AG04450 (cell line): ENCODE measurements at regions not wholly inside any gene's neighbourhood (a gene's known extent, or its start where the extent isn't known, plus 50 kb on each side); places are given as distances from the start of the nearest gene placed in this dataset.

ENCODE experiments used
- CTCF ChIA-PET: fragments of 300-600, 350-600 bp; formaldehyde crosslinking; extraction: SDS; loops from one replicate; lab custom pipeline; 2022; ENCODE audit warnings: antibody characterized with exemption, inconsistent platforms; lab: Charles Lee
- POLR2A ChIA-PET: fragments of 350-600 bp; formaldehyde crosslinking; extraction: SDS; loops from one replicate; lab custom pipeline; 2021; ENCODE audit warnings: antibody characterized with exemption, inconsistent platforms; lab: Yijun Ruan, JAX
- DNase-seq: peaks from one replicate; pipeline ENCODE4 v3.0.0-alpha.2; 2011; ENCODE audit warnings: low read depth, low spot score
- H3K27ac ChIP-seq: one replicate; pipeline ENCODE4 v1.5.1; 2012; ENCODE audit warnings: low read depth, low read length, control low read depth
- H3K27me3 ChIP-seq: one replicate; pipeline ENCODE4 v1.6.0; 2012; ENCODE audit warnings: low read length; ENCODE audit not compliant: control insufficient read depth, insufficient read depth
- H3K4me3 ChIP-seq: 2 replicates; pipeline ENCODE4 v1.5.1; 2011; ENCODE audit warnings: mild to moderate bottlenecking, low read depth, low read length, control low read depth
- H3K9me3 ChIP-seq: 2 replicates; pipeline ENCODE4 v1.5.1; 2012; ENCODE audit warnings: low read length; ENCODE audit not compliant: control insufficient read depth, insufficient read depth
- TF ChIP-seq, protein P1 (sequence below): IDR thresholded peaks from 2 replicates; pipeline ENCODE4 v1.5.1; 2011; ENCODE audit warnings: low read depth, low read length, control low read depth, inconsistent platforms

DNA sequence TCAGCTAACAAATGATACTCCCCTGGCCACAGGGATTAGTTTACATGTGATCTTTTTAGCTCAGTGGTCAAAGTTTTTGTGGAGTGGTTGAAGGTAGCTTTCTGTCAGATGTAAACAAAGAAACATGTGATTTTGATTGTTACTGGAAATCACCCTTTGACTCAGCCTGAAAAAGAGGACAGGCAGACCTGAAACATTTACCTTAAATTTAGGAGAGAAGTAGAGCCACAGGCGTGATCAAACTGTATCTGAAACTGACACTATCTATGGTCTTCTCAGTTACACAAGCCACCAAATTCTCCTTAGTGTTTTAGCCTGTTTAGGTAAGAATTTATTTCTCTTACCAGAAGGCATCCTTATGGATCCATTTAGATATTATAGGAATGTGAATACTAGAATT, 136.7 kb downstream of the CBLL2 start:
- CTCF ChIA-PET, result no interaction called here
- H3K4me3 ChIP-seq, result no peak overlapping the region
- DNase-seq, result no peak
- H3K9me3 ChIP-seq, result no peaks in the 10 kb centered on the region
- POLR2A ChIA-PET, result no interaction called here
- H3K27me3 ChIP-seq, result no peaks in the 10 kb centered on the region
- H3K27ac ChIP-seq, result no peak overlapping the region
- TF ChIP-seq, protein P1, sequence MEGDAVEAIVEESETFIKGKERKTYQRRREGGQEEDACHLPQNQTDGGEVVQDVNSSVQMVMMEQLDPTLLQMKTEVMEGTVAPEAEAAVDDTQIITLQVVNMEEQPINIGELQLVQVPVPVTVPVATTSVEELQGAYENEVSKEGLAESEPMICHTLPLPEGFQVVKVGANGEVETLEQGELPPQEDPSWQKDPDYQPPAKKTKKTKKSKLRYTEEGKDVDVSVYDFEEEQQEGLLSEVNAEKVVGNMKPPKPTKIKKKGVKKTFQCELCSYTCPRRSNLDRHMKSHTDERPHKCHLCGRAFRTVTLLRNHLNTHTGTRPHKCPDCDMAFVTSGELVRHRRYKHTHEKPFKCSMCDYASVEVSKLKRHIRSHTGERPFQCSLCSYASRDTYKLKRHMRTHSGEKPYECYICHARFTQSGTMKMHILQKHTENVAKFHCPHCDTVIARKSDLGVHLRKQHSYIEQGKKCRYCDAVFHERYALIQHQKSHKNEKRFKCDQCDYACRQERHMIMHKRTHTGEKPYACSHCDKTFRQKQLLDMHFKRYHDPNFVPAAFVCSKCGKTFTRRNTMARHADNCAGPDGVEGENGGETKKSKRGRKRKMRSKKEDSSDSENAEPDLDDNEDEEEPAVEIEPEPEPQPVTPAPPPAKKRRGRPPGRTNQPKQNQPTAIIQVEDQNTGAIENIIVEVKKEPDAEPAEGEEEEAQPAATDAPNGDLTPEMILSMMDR, result no peak

DNA sequence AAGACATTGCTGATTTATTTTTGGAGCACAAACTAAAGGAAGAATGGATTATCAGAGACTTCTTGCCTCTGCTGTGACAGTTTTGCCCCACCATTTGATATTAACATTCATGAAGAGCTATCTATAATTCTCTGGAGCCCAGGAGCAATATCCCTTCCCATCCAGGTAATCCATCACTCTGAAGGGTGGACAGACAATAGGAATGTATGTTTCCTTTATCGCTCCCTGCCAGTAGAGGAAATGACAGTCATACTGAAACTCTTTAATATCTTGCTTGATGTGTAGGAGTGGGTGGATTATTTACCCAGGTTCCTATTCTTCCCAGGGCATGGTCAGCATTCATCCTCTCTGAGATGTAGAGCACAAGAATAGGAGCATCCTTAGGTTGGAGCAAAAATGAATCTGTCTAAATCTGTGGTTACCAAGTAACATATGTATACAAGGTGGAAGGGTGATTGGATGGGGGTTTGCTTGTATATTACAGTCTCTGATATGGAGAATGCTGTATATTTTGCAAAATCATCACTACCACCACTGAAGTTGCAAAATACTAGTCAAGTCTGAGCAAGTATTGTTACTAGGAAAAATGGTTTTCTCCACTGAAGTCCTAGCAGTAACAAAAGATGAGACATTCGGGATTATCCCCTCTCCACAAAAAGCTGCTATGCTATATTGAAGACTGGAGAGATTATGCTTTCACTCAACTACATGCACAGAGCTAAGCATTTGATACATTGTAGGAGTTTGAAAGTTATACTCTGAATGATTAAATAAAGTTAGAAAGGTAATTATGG, 151.6 kb downstream of the CBLL2 start:
- CTCF ChIA-PET, result no interaction called here
- no peak for DNase-seq
- POLR2A ChIA-PET, result no interaction called here
- no peaks in the 10 kb centered on the region for H3K27me3 ChIP-seq
- H3K4me3 ChIP-seq, result no peak overlapping the region
- TF ChIP-seq, protein P1, result no peak
- H3K9me3 ChIP-seq, result no peaks in the 10 kb centered on the region
- H3K27ac ChIP-seq, result no peak overlapping the region

DNA sequence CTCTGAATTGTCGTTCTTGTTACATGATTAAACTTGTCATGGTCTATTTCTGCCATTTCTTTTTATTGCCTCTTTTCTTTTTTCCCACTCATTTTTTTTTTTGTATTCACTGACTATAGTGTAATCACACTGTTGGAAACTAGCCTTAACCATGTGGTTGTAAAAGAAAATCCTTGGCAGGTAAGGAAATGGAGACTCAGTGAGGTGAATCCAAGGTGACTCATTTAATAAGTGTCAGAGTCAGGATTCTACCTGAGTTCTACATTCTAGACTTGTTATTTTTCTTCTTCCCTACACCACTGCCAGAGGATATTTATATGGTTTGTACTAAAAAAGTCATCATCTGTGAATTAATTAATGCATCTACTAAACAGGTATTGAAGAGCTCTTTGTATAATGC, 152.2 kb downstream of the CBLL2 start:
- TF ChIP-seq, protein P1, result no peak
- Histone ChIP-seq H3K27ac (no peak overlapping the region), H3K4me3 (no peak overlapping the region), H3K27me3 (no peaks in the 10 kb centered on the region), H3K9me3 (no peaks in the 10 kb centered on the region)
- no peak for DNase-seq
- CTCF ChIA-PET, result no interaction called here
- POLR2A ChIA-PET, result no interaction called here

DNA sequence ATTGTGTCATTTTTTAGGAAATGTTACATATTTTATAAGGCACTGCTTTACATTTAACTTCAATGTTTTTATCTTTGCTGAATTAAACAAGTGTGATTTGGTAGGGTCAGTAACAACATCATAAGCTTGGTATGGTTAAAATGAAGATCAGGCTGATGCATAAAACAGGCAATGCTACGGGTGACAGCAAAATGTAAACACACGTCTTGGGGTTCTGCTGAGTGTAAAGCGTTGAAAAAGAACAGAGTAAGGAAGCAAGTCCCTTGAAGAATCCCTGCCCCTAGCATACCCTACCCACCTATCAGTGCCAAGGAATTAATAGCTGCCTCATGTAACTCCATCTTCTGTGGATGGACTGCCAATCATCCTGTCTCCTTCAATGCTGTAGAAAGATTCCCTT, 157.0 kb downstream of the CBLL2 start:
- CTCF ChIA-PET, result interaction anchor here (0.6 kb wide), 1 partner anchor 350 kb away, joined by 4 read pairs; no protein-coding TSS in a partner anchor
- no peaks in the 10 kb centered on the region for H3K27me3 ChIP-seq
- no peak overlapping the region for H3K27ac ChIP-seq
- H3K9me3 ChIP-seq, result no peaks in the 10 kb centered on the region
- H3K4me3 ChIP-seq, result no peak overlapping the region
- TF ChIP-seq, protein P1, result no peak
- POLR2A ChIA-PET, result no interaction called here
- DNase-seq, result no peak

DNA sequence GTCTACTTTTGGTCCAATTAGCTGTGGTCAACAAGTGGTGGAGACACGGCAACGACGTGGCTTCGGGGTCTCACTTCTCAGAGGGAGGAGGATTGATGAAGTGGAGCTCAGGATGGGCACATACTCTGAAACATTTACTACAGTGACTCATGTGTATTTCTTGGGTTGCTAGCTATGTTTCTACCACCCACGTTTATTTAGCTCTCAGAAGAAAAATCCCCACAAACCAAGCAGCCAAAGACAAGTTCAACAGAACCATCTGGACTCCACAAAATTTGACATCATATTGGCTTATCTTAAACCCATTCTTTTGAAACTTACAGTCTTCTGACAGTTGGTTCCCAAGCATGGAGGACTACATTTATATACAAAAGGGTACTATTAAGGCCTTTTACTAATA, 158.0 kb downstream of the CBLL2 start:
- no peak overlapping the region for H3K27ac ChIP-seq

More for the DNA sequence above, 158.0 kb downstream of the CBLL2 start:
- ChIA-PET POLR2A (no interaction called here), CTCF (no interaction called here)
- no peak for DNase-seq
- TF ChIP-seq, protein P1, result no peak
- Histone ChIP-seq H3K27me3 (no peaks in the 10 kb centered on the region), H3K9me3 (no peaks in the 10 kb centered on the region), H3K4me3 (no peak overlapping the region)
